ENCODE measurements at regions not wholly inside any gene's neighbourhood (a gene's known extent, or its start where the extent isn't known, plus 50 kb on each side); places are given as distances from the start of the nearest gene placed in this dataset.
"Not testable (repeated sequence)": the region's sequence is repeated elsewhere in the genome, so short reads cannot be mapped to it uniquely, and the experiment has no call there.

- not testable (repeated sequence) for H3K27ac Mint-ChIP-seq; DNase-seq (ENCODE audit: low spot score); H3K4me3 Mint-ChIP-seq; H3K4me1 Mint-ChIP-seq (ENCODE audit: low read depth); H3K9me3 Mint-ChIP-seq; H3K36me3 Mint-ChIP-seq (ENCODE audit: low read depth)
- H3K27me3 Mint-ChIP-seq (ENCODE audit: low read depth): peaks cover 11% of the 10 kb centered on the region
These were observed 66.9 kb upstream of the ADORA2B start for GRCh38 chr17:15877882-15878500.

GRCh38 chr17:15882058-15882720 lies 62.7 kb upstream of the ADORA2B start:
- no peak overlapping the region for H3K4me3 Mint-ChIP-seq
- H3K36me3 Mint-ChIP-seq (ENCODE audit: low read depth): no peaks in the 10 kb centered on the region
- no peak overlapping the region for H3K27ac Mint-ChIP-seq
- no peak for DNase-seq (ENCODE audit: low spot score)
- no peaks in the 10 kb centered on the region for H3K9me3 Mint-ChIP-seq
- H3K4me1 Mint-ChIP-seq (ENCODE audit: low read depth): peaks cover 24% of the 10 kb centered on the region
- H3K27me3 Mint-ChIP-seq (ENCODE audit: low read depth): no peaks in the 10 kb centered on the region

- Mint-ChIP-seq H3K36me3 (ENCODE audit: low read depth) (no peaks in the 10 kb centered on the region), H3K9me3 (no peaks in the 10 kb centered on the region), H3K27ac (no peak overlapping the region), H3K4me1 (ENCODE audit: low read depth) (peaks cover 27% of the 10 kb centered on the region), H3K4me3 (no peak overlapping the region), H3K27me3 (ENCODE audit: low read depth) (no peaks in the 10 kb centered on the region)
- no peak for DNase-seq (ENCODE audit: low spot score)
These were observed 62.2 kb upstream of the ADORA2B start for GRCh38 chr17:15882777-15883176.

- Mint-ChIP-seq H3K9me3 (no peaks in the 10 kb centered on the region), H3K4me1 (ENCODE audit: low read depth) (peaks cover 27% of the 10 kb centered on the region), H3K27ac (no peak overlapping the region), H3K27me3 (ENCODE audit: low read depth) (no peaks in the 10 kb centered on the region), H3K4me3 (no peak overlapping the region), H3K36me3 (ENCODE audit: low read depth) (no peaks in the 10 kb centered on the region)
- DNase-seq (ENCODE audit: low spot score): no peak
These were observed 61.3 kb upstream of the ADORA2B start for GRCh38 chr17:15883617-15884111.

- H3K27me3 Mint-ChIP-seq (ENCODE audit: low read depth): no peaks in the 10 kb centered on the region
- no peaks in the 10 kb centered on the region for H3K9me3 Mint-ChIP-seq
- H3K4me3 Mint-ChIP-seq: no peak overlapping the region
- peaks cover 27% of the 10 kb centered on the region for H3K4me1 Mint-ChIP-seq (ENCODE audit: low read depth)
- no peak overlapping the region for H3K27ac Mint-ChIP-seq
- H3K36me3 Mint-ChIP-seq (ENCODE audit: low read depth): no peaks in the 10 kb centered on the region
- no peak for DNase-seq (ENCODE audit: low spot score)
These were observed 60.2 kb upstream of the ADORA2B start for GRCh38 chr17:15884731-15885130.

- H3K36me3 Mint-ChIP-seq (ENCODE audit: low read depth): no peaks in the 10 kb centered on the region
- H3K27ac Mint-ChIP-seq: peak overlapping the region; percentile 76
- peaks cover 27% of the 10 kb centered on the region for H3K4me1 Mint-ChIP-seq (ENCODE audit: low read depth)
- DNase-seq (ENCODE audit: low spot score): peak; percentile 52
- no peaks in the 10 kb centered on the region for H3K27me3 Mint-ChIP-seq (ENCODE audit: low read depth)
- no peaks in the 10 kb centered on the region for H3K9me3 Mint-ChIP-seq
- H3K4me3 Mint-ChIP-seq: peak overlapping the region; percentile 52
These were observed 59.2 kb upstream of the ADORA2B start for GRCh38 chr17:15885770-15886169.

- H3K9me3 Mint-ChIP-seq: no peaks in the 10 kb centered on the region
- H3K27me3 Mint-ChIP-seq (ENCODE audit: low read depth): no peaks in the 10 kb centered on the region
- H3K4me1 Mint-ChIP-seq (ENCODE audit: low read depth): peaks cover 27% of the 10 kb centered on the region
- H3K36me3 Mint-ChIP-seq (ENCODE audit: low read depth): no peaks in the 10 kb centered on the region
- peak overlapping the region; percentile 76 for H3K27ac Mint-ChIP-seq
- H3K4me3 Mint-ChIP-seq: peak overlapping the region; percentile 52
- no peak for DNase-seq (ENCODE audit: low spot score)
These were observed 58.7 kb upstream of the ADORA2B start for GRCh38 chr17:15886221-15886620.

GRCh38 chr17:15886804-15887203 lies 58.1 kb upstream of the ADORA2B start:
- H3K4me1 Mint-ChIP-seq (ENCODE audit: low read depth): peaks cover 27% of the 10 kb centered on the region
- H3K27me3 Mint-ChIP-seq (ENCODE audit: low read depth): no peaks in the 10 kb centered on the region
- DNase-seq (ENCODE audit: low spot score): peak; percentile 13
- H3K9me3 Mint-ChIP-seq: no peaks in the 10 kb centered on the region
- H3K4me3 Mint-ChIP-seq: peak overlapping the region; percentile 52
- H3K36me3 Mint-ChIP-seq (ENCODE audit: low read depth): no peaks in the 10 kb centered on the region
- peak overlapping the region; percentile 76 for H3K27ac Mint-ChIP-seq

- Mint-ChIP-seq H3K4me3 (no peak overlapping the region), H3K36me3 (ENCODE audit: low read depth) (no peaks in the 10 kb centered on the region), H3K4me1 (ENCODE audit: low read depth) (peaks cover 27% of the 10 kb centered on the region), H3K27ac (no peak overlapping the region), H3K9me3 (no peaks in the 10 kb centered on the region), H3K27me3 (ENCODE audit: low read depth) (peaks cover 1% of the 10 kb centered on the region)
- no peak for DNase-seq (ENCODE audit: low spot score)
These were observed 56.5 kb upstream of the ADORA2B start for GRCh38 chr17:15888436-15888835.

- no peak for DNase-seq (ENCODE audit: low spot score)
- H3K4me3 Mint-ChIP-seq: no peak overlapping the region
- H3K27ac Mint-ChIP-seq: no peak overlapping the region
- no peaks in the 10 kb centered on the region for H3K36me3 Mint-ChIP-seq (ENCODE audit: low read depth)
- peaks cover 23% of the 10 kb centered on the region for H3K4me1 Mint-ChIP-seq (ENCODE audit: low read depth)
- H3K27me3 Mint-ChIP-seq (ENCODE audit: low read depth): peaks cover 11% of the 10 kb centered on the region
- no peaks in the 10 kb centered on the region for H3K9me3 Mint-ChIP-seq
These were observed 54.5 kb upstream of the ADORA2B start for GRCh38 chr17:15890279-15890892.

GRCh38 chr17:15891318-15891717 lies 53.6 kb upstream of the ADORA2B start:
- H3K27me3 Mint-ChIP-seq (ENCODE audit: low read depth): peaks cover 11% of the 10 kb centered on the region
- H3K4me1 Mint-ChIP-seq (ENCODE audit: low read depth): peaks cover 18% of the 10 kb centered on the region
- H3K4me3 Mint-ChIP-seq: no peak overlapping the region
- no peaks in the 10 kb centered on the region for H3K36me3 Mint-ChIP-seq (ENCODE audit: low read depth)
- peaks cover 4% of the 10 kb centered on the region for H3K9me3 Mint-ChIP-seq
- DNase-seq (ENCODE audit: low spot score): no peak
- H3K27ac Mint-ChIP-seq: no peak overlapping the region

- Mint-ChIP-seq H3K9me3 (peaks cover 4% of the 10 kb centered on the region), H3K4me3 (no peak overlapping the region), H3K4me1 (ENCODE audit: low read depth) (peaks cover 15% of the 10 kb centered on the region), H3K36me3 (ENCODE audit: low read depth) (no peaks in the 10 kb centered on the region), H3K27ac (no peak overlapping the region), H3K27me3 (ENCODE audit: low read depth) (peaks cover 11% of the 10 kb centered on the region)
- DNase-seq (ENCODE audit: low spot score): no peak
These were observed 52.7 kb upstream of the ADORA2B start for GRCh38 chr17:15892244-15892643.

GRCh38 chr17:15892731-15893657 lies 51.9 kb upstream of the ADORA2B start:
- Mint-ChIP-seq H3K36me3 (ENCODE audit: low read depth) (peaks cover 1% of the 10 kb centered on the region), H3K4me1 (ENCODE audit: low read depth) (peaks cover 18% of the 10 kb centered on the region), H3K27ac (no peak overlapping the region), H3K9me3 (peaks cover 4% of the 10 kb centered on the region), H3K27me3 (ENCODE audit: low read depth) (peaks cover 11% of the 10 kb centered on the region), H3K4me3 (no peak overlapping the region)
- DNase-seq (ENCODE audit: low spot score): no peak

Data from T-helper 2 cell treated with Interferon-gamma antibody and Interleukin-4, amounts not matched to agents 5 μg/mL and 100 μg/mL, for 36 hours (primary cell).